Hepatocyte (in vitro differentiated cells): ENCODE measurements at regions not wholly inside any gene's neighbourhood (a gene's known extent, or its start where the extent isn't known, plus 50 kb on each side); places are given as distances from the start of the nearest gene placed in this dataset.
A peak's percentile ranks its signal among the peaks of the same experiment; 100 is the strongest.

Source experiments
- EZH2 ChIP-seq: fragments of 200-600 bp; sonication (generic); IDR thresholded peaks from 2 replicates; pipeline ENCODE4 v1.6.1; 2016; ENCODE audit warnings: antibody characterized with exemption, mild to moderate bottlenecking, borderline replicate concordance
- EZH2phosphoT487 ChIP-seq: fragments of 200-600 bp; sonication (generic); IDR thresholded peaks from one replicate; pipeline ENCODE4 v1.6.1; 2018; ENCODE audit warnings: antibody characterized with exemption, mild to moderate bottlenecking, low read depth, moderate library complexity; ENCODE audit not compliant: unreplicated experiment, severe bottlenecking
- TF ChIP-seq, protein P1 (sequence below): fragments of 200-600 bp; sonication (generic); IDR thresholded peaks from 2 replicates; pipeline ENCODE4 v1.5.1; 2016; ENCODE audit warnings: antibody characterized with exemption, mild to moderate bottlenecking; ENCODE audit not compliant: poor library complexity

DNA sequence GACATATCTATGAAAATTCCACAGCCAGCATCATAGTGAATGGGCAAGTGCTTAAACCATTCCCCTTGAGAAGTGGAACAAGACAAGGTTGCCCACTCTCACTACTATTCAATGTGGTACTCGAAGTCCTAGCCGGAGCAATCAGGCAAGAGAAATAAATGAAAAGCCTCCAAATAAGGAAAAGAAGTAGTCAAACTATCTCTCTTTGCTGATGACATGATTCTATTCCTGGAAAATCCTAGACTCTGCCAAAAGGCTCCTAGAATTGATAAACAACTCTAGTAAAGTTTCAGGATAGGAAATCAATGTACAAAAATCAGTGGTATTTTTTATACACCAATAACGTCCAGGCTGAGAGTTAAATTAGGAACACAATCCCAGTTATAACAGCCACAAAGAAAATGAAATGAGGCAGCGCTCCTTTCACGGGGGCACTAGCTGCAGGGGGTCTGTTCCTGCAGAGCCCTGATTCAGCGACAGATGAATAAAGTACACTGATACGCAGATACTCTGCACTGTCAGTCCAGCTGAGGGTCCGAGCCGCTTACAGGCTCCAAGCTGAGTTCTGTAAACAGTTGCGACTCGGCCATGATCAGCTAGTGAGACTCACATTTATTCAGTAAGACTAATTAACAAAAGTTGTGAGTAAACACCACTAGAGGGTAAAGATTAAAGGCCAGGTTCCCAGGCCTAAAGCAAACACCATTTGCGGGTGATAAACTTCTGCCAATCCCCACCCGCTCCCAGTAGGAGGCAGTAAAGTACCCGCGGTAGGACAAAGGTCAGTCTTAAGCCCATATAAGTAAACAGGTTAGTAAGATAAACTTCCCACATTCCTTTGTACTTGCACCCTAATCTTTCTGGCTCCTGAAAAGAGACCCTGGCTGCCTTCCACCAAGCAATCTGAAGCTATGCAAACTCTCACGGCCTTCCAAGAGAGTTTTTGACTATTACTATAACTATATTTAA, 290.6 kb upstream of the GRID2 start:
- TF ChIP-seq, protein P1, sequence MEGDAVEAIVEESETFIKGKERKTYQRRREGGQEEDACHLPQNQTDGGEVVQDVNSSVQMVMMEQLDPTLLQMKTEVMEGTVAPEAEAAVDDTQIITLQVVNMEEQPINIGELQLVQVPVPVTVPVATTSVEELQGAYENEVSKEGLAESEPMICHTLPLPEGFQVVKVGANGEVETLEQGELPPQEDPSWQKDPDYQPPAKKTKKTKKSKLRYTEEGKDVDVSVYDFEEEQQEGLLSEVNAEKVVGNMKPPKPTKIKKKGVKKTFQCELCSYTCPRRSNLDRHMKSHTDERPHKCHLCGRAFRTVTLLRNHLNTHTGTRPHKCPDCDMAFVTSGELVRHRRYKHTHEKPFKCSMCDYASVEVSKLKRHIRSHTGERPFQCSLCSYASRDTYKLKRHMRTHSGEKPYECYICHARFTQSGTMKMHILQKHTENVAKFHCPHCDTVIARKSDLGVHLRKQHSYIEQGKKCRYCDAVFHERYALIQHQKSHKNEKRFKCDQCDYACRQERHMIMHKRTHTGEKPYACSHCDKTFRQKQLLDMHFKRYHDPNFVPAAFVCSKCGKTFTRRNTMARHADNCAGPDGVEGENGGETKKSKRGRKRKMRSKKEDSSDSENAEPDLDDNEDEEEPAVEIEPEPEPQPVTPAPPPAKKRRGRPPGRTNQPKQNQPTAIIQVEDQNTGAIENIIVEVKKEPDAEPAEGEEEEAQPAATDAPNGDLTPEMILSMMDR, result peak; percentile 53
- TF ChIP-seq EZH2phosphoT487 (no peak), EZH2 (no peak)
